NCI-H226 (cell line): ENCODE measurements at regions not wholly inside any gene's neighbourhood (a gene's known extent, or its start where the extent isn't known, plus 50 kb on each side); places are given as distances from the start of the nearest gene placed in this dataset.

Source experiments
- DNase-seq: peaks from one replicate; pipeline ENCODE4 v3.0.0-alpha.2; 2015

GRCh38 chr19:23531976-23532375 lies 136.7 kb upstream of the ZNF91 start:
- no peak for DNase-seq

GRCh38 chr19:23531231-23531790 lies 136.0 kb upstream of the ZNF91 start:
- DNase-seq = no peak

GRCh38 chr19:23528376-23528775 lies 133.1 kb upstream of the ZNF91 start:
- DNase-seq = no peak

GRCh38 chr19:23527797-23528196 lies 132.5 kb upstream of the ZNF91 start:
- no peak for DNase-seq

- DNase-seq = no peak
These were observed 131.0 kb upstream of the ZNF91 start for GRCh38 chr19:23526302-23526701.

GRCh38 chr19:23525276-23525852 lies 130.1 kb upstream of the ZNF91 start:
- no peak for DNase-seq

- DNase-seq = no peak
These were observed 128.6 kb upstream of the ZNF91 start for GRCh38 chr19:23523863-23524262.

- no peak for DNase-seq
These were observed 127.2 kb upstream of the ZNF91 start for GRCh38 chr19:23522431-23522830.

GRCh38 chr19:23521471-23521870 lies 126.2 kb upstream of the ZNF91 start:
- DNase-seq = no peak

- DNase-seq = no peak
These were observed 125.2 kb upstream of the ZNF91 start for GRCh38 chr19:23520441-23520840.

GRCh38 chr19:23519031-23519430 lies 123.8 kb upstream of the ZNF91 start:
- no peak for DNase-seq

- no peak for DNase-seq
These were observed 121.0 kb upstream of the ZNF91 start for GRCh38 chr19:23516266-23516665.

GRCh38 chr19:23515551-23515950 lies 120.3 kb upstream of the ZNF91 start:
- no peak for DNase-seq

- DNase-seq = no peak
These were observed 117.1 kb upstream of the ZNF91 start for GRCh38 chr19:23512151-23512925.

GRCh38 chr19:23509686-23510450 lies 114.6 kb upstream of the ZNF91 start:
- no peak for DNase-seq

- no peak for DNase-seq
These were observed 112.2 kb upstream of the ZNF91 start for GRCh38 chr19:23507446-23507845.

- no peak for DNase-seq
These were observed 110.5 kb upstream of the ZNF91 start for GRCh38 chr19:23505738-23506137.

- DNase-seq = no peak
These were observed 87.6 kb upstream of the ZNF91 start for GRCh38 chr19:23482829-23483228.

GRCh38 chr19:23481043-23481442 lies 85.8 kb upstream of the ZNF91 start:
- DNase-seq = no peak

- DNase-seq = no peak
These were observed 80.2 kb upstream of the ZNF91 start for GRCh38 chr19:23475477-23475876.

GRCh38 chr19:23474761-23475160 lies 79.5 kb upstream of the ZNF91 start:
- DNase-seq = no peak

- DNase-seq = no peak
These were observed 78.9 kb upstream of the ZNF91 start for GRCh38 chr19:23474172-23474571.

- no peak for DNase-seq
These were observed 75.7 kb upstream of the ZNF91 start for GRCh38 chr19:23470873-23471545.
